Esophagus muscularis mucosa (tissue), 4 donors: ENCODE measurements at regions not wholly inside any gene's neighbourhood (a gene's known extent, or its start where the extent isn't known, plus 50 kb on each side); places are given as distances from the start of the nearest gene placed in this dataset.

Experiments
- CTCF ChIP-seq, 3 experiments: fragments of 200-600 bp in 2 of 3; fragments of 450-650 bp in 1 of 3; sonication (generic) in 2 of 3; IDR thresholded peaks; one replicate each; pipeline ENCODE4 v1.5.1; 2017 to 2019; ENCODE audit warnings: antibody characterized with exemption in 3 of 3, mild to moderate bottlenecking in 2 of 3, moderate library complexity in 1 of 3
- EP300 ChIP-seq: sonication (generic); formaldehyde crosslinking; IDR thresholded peaks from one replicate; pipeline ENCODE4 v1.6.1; 2017; ENCODE audit warnings: antibody characterized with exemption
- POLR2A ChIP-seq: fragments of 450-650 bp; IDR thresholded peaks from one replicate; pipeline ENCODE4 v1.6.1; 2017; ENCODE audit warnings: antibody characterized with exemption, moderate library complexity, mild to moderate bottlenecking, low read depth
- POLR2AphosphoS5 ChIP-seq, 2 donors: sonication (generic); formaldehyde crosslinking; IDR thresholded peaks; one replicate each; pipeline ENCODE4 v1.6.1; 2017; ENCODE audit warnings: antibody characterized with exemption in 2 of 2

- TF ChIP-seq CTCF (IDR thresholded peaks at IDR 0.05) (no peak), POLR2A (no peak), EP300 (no peak), POLR2AphosphoS5 (IDR thresholded peaks at IDR 0.05) (no peak)
Measured at GRCh38 chrX:128739539-128739938, 687.3 kb upstream of the ACTRT1 start.
